Naive thymus-derived CD4-positive, alpha-beta T cell (primary cell): ENCODE measurements at regions not wholly inside any gene's neighbourhood (a gene's known extent, or its start where the extent isn't known, plus 50 kb on each side); places are given as distances from the start of the nearest gene placed in this dataset.

Experiments used
- ATAC-seq: fragments of 150-1000 bp; cut with Tn5 transposase; 2 replicates; pipeline ENCODE4 v1.10.0; 2021; ENCODE audit warnings: mild to moderate bottlenecking, moderate library complexity
- CTCF ChIA-PET: fragments of 350-600 bp; sonication (Branson Sonifier 250); formaldehyde crosslinking; loops from one replicate; lab custom pipeline; 2021; ENCODE audit warnings: antibody characterized with exemption; lab: Charles Lee
- POLR2A ChIA-PET: fragments of 350-600 bp; sonication (Branson Sonifier 250); formaldehyde crosslinking; loops from one replicate; lab custom pipeline; 2021; ENCODE audit warnings: antibody characterized with exemption, inconsistent platforms; lab: Charles Lee
- DNase-seq, 9 donors: peaks; one replicate each; pipeline versions ENCODE4 v3.0.0 to v3.0.0-alpha.2; 2020 to 2022; ENCODE audit warnings: mixed read lengths in 1 of 9
- H3K27ac ChIP-seq: one replicate; pipeline ENCODE4 v1.7.0; 2013; ENCODE audit warnings: mild to moderate bottlenecking, low read depth, low read length, moderate library complexity
- H3K27me3 ChIP-seq, 2 donors: one replicate each; pipeline ENCODE4 v1.7.0; 2013; ENCODE audit warnings: low read length in 2 of 2, mild to moderate bottlenecking in 2 of 2, moderate library complexity in 2 of 2; ENCODE audit not compliant: control insufficient read depth in 2 of 2, insufficient read depth in 2 of 2
- H3K36me3 ChIP-seq, 3 experiments: 1 replicate in 2 of 3; 2 replicates in 1 of 3; pipeline ENCODE4 v1.7.0; 2013; ENCODE audit warnings: low read length in 3 of 3, mild to moderate bottlenecking in 3 of 3, moderate library complexity in 1 of 3; ENCODE audit not compliant: insufficient read depth in 3 of 3, control insufficient read depth in 2 of 3
- H3K4me1 ChIP-seq, 2 donors: one replicate each; pipeline ENCODE4 v1.7.0; 2013; ENCODE audit warnings: low read length in 2 of 2, mild to moderate bottlenecking in 2 of 2, moderate library complexity in 1 of 2; ENCODE audit not compliant: control insufficient read depth in 2 of 2, insufficient read depth in 2 of 2
- H3K4me3 ChIP-seq: 2 replicates; pipeline ENCODE4 v1.7.0; 2013; ENCODE audit warnings: mild to moderate bottlenecking, low read length
- H3K9me3 ChIP-seq, 3 experiments: 1 replicate in 2 of 3; 2 replicates in 1 of 3; pipeline ENCODE4 v1.7.0; 2013; ENCODE audit warnings: low read length in 3 of 3; ENCODE audit not compliant: control insufficient read depth in 2 of 3
- H3K27ac Mint-ChIP-seq, 9 donors: one replicate each; pipeline ENCODE4 v1.8.0; 2020 to 2022; ENCODE audit warnings: mixed read lengths in 9 of 9, mild to moderate bottlenecking in 8 of 9, moderate library complexity in 5 of 9, inconsistent platforms in 2 of 9
- H3K27me3 Mint-ChIP-seq, 5 donors: one replicate each; pipeline ENCODE4 v1.8.0; 2021 to 2022; ENCODE audit warnings: mixed read lengths in 5 of 5, mild to moderate bottlenecking in 1 of 5
- H3K36me3 Mint-ChIP-seq, 5 donors: one replicate each; pipeline ENCODE4 v1.8.0; 2020 to 2022; ENCODE audit warnings: mixed read lengths in 5 of 5, mild to moderate bottlenecking in 3 of 5, inconsistent platforms in 1 of 5
- H3K4me1 Mint-ChIP-seq, 7 donors: one replicate each; pipeline ENCODE4 v1.8.0; 2020 to 2022; ENCODE audit warnings: mixed read lengths in 7 of 7, mild to moderate bottlenecking in 3 of 7, inconsistent platforms in 1 of 7
- H3K4me3 Mint-ChIP-seq, 10 donors: one replicate each; pipeline ENCODE4 v1.8.0; 2020 to 2022; ENCODE audit warnings: mild to moderate bottlenecking in 10 of 10, mixed read lengths in 10 of 10, moderate library complexity in 6 of 10, inconsistent platforms in 2 of 10
- H3K9me3 Mint-ChIP-seq, 11 donors: one replicate each; pipeline ENCODE4 v1.8.0; 2020 to 2022; ENCODE audit warnings: mixed read lengths in 11 of 11, mild to moderate bottlenecking in 4 of 11, inconsistent platforms in 1 of 11, moderate library complexity in 1 of 11
- intact Hi-C, 2 donors: fragments of 100-400 bp; cut with micrococcal nuclease; formaldehyde crosslinking; loops; one replicate each; pipeline ENCODE4 v1.15.1; 2023

GRCh38 chr5:38190111-38190510 is 68.2 kb upstream of the EGFLAM start:
- H3K27ac ChIP-seq: no peak overlapping the region
- H3K4me3 ChIP-seq: no peak overlapping the region
- Mint-ChIP-seq H3K27ac (no peak overlapping the region), H3K4me1 (peaks cover 0 to 5% (median 0%) of the 10 kb centered on the region in 7 donors), H3K27me3 (peaks cover 17 to 21% (median 20%) of the 10 kb centered on the region in 5 donors), H3K9me3 (no peaks in the 10 kb centered on the region), H3K36me3 (no peaks in the 10 kb centered on the region), H3K4me3 (no peak overlapping the region)
- no peaks in the 10 kb centered on the region for H3K4me1 ChIP-seq
- intact Hi-C loops: loop anchor here in 1 of 2 donors (10.0 kb wide), 1 partner anchor 1455 kb away; no protein-coding TSS in a partner anchor
- no peaks in the 10 kb centered on the region for H3K36me3 ChIP-seq
- no peak for ATAC-seq
- POLR2A ChIA-PET: no interaction called here
- DNase-seq: no peak
- CTCF ChIA-PET: no interaction called here
- no peaks in the 10 kb centered on the region for H3K9me3 ChIP-seq
- H3K27me3 ChIP-seq: no peaks in the 10 kb centered on the region

- Mint-ChIP-seq H3K27me3 (peaks cover 10 to 17% (median 15%) of the 10 kb centered on the region in 5 donors), H3K4me1 (peaks cover 0 to 5% (median 0%) of the 10 kb centered on the region in 7 donors), H3K9me3 (no peaks in the 10 kb centered on the region), H3K4me3 (no peak overlapping the region), H3K36me3 (no peaks in the 10 kb centered on the region), H3K27ac (no peak overlapping the region)
- ATAC-seq (no peak), DNase-seq (no peak)
- intact Hi-C loops: no loop called here
- POLR2A ChIA-PET: no interaction called here
- Histone ChIP-seq H3K9me3 (no peaks in the 10 kb centered on the region), H3K4me3 (no peak overlapping the region), H3K36me3 (no peaks in the 10 kb centered on the region), H3K27ac (no peak overlapping the region), H3K4me1 (no peaks in the 10 kb centered on the region), H3K27me3 (no peaks in the 10 kb centered on the region)
- CTCF ChIA-PET: no interaction called here
These were observed 69.3 kb upstream of the EGFLAM start for GRCh38 chr5:38189081-38189504.

DNA sequence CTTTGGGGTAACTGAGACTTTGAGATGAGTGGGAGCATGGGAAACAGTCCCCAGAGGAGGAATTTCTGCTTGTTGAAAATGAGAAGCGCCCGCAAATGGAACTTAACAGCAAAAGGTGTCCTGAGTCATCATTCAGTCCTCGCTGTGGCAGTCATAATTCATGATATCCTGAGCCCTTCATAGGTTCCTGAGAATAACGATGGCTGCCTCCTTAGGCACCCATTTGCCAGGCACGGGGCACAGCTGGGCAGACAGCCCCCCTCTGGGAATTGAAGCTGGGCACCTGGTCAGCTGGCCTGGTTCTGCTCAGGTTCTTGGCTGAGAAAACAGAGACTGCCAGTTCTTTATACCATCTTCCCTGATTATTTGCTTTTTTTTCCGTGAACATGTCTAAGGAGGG is 69.8 kb upstream of the EGFLAM start:
- CTCF ChIA-PET: no interaction called here
- Histone ChIP-seq H3K27me3 (no peaks in the 10 kb centered on the region), H3K4me3 (no peak overlapping the region), H3K9me3 (no peaks in the 10 kb centered on the region), H3K36me3 (no peaks in the 10 kb centered on the region), H3K27ac (no peak overlapping the region), H3K4me1 (no peaks in the 10 kb centered on the region)
- intact Hi-C loops: no loop called here
- Mint-ChIP-seq H3K36me3 (no peaks in the 10 kb centered on the region), H3K27me3 (peaks cover 6 to 14% (median 11%) of the 10 kb centered on the region in 5 donors), H3K4me3 (no peak overlapping the region), H3K9me3 (no peaks in the 10 kb centered on the region), H3K27ac (no peak overlapping the region), H3K4me1 (peaks cover 0 to 5% (median 0%) of the 10 kb centered on the region in 7 donors)
- DNase-seq (no peak), ATAC-seq (no peak)
- POLR2A ChIA-PET: no interaction called here

- no peaks in the 10 kb centered on the region for H3K9me3 Mint-ChIP-seq
- H3K36me3 ChIP-seq: no peaks in the 10 kb centered on the region
- no peak overlapping the region for H3K27ac Mint-ChIP-seq
- DNase-seq (no peak), ATAC-seq (no peak)
- no peak overlapping the region for H3K27ac ChIP-seq
- no peaks in the 10 kb centered on the region for H3K9me3 ChIP-seq
- CTCF ChIA-PET: no interaction called here
- intact Hi-C loops: no loop called here
- H3K4me1 Mint-ChIP-seq: no peaks in the 10 kb centered on the region
- no peak overlapping the region for H3K4me3 ChIP-seq
- no peak overlapping the region for H3K4me3 Mint-ChIP-seq
- H3K27me3 Mint-ChIP-seq: peaks cover 0 to 9% (median 4%) of the 10 kb centered on the region in 5 donors
- H3K36me3 Mint-ChIP-seq: no peaks in the 10 kb centered on the region
- no peaks in the 10 kb centered on the region for H3K27me3 ChIP-seq
- POLR2A ChIA-PET: no interaction called here
- H3K4me1 ChIP-seq: no peaks in the 10 kb centered on the region
These were observed 70.8 kb upstream of the EGFLAM start for GRCh38 chr5:38187532-38187931.

DNA sequence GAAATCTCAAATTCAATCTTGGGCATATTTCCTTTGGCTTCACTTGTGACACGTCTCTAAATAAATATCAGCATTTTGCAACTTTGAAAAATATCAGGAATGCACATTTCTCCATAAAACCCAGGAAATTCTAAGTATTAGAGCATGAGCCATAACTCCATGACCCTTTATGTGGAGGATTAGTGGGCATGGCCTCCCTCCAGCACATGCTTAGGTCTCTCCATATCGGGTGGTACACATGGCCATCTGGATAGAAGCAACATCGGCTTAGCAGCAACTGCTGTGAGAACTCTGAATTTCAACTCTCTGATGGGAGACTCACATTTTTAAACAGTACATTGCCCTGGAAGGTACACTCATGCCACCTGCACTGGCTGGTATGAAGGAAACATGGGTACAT is 73.7 kb upstream of the EGFLAM start:
- H3K4me1 ChIP-seq: no peaks in the 10 kb centered on the region
- no peaks in the 10 kb centered on the region for H3K27me3 ChIP-seq
- DNase-seq (no peak), ATAC-seq (no peak)
- POLR2A ChIA-PET: no interaction called here
- Mint-ChIP-seq H3K4me3 (no peak overlapping the region), H3K27ac (no peak overlapping the region), H3K4me1 (no peaks in the 10 kb centered on the region), H3K9me3 (peaks cover 0 to 4% (median 0%) of the 10 kb centered on the region in 11 donors), H3K36me3 (no peaks in the 10 kb centered on the region), H3K27me3 (peaks cover 2 to 10% (median 7%) of the 10 kb centered on the region in 5 donors)
- H3K9me3 ChIP-seq: no peaks in the 10 kb centered on the region
- no peak overlapping the region for H3K27ac ChIP-seq
- H3K4me3 ChIP-seq: no peak overlapping the region
- CTCF ChIA-PET: no interaction called here
- intact Hi-C loops: no loop called here
- no peaks in the 10 kb centered on the region for H3K36me3 ChIP-seq

- POLR2A ChIA-PET: no interaction called here
- DNase-seq (no peak), ATAC-seq (no peak)
- Mint-ChIP-seq H3K36me3 (no peaks in the 10 kb centered on the region), H3K27ac (no peak overlapping the region), H3K4me3 (no peak overlapping the region), H3K27me3 (peaks cover 0 to 23% (median 14%) of the 10 kb centered on the region in 5 donors), H3K9me3 (peaks cover 0 to 4% (median 0%) of the 10 kb centered on the region in 11 donors), H3K4me1 (no peaks in the 10 kb centered on the region)
- no peak overlapping the region for H3K27ac ChIP-seq
- intact Hi-C loops: no loop called here
- no peaks in the 10 kb centered on the region for H3K4me1 ChIP-seq
- CTCF ChIA-PET: no interaction called here
- H3K36me3 ChIP-seq: no peaks in the 10 kb centered on the region
- H3K9me3 ChIP-seq: no peaks in the 10 kb centered on the region
- no peaks in the 10 kb centered on the region for H3K27me3 ChIP-seq
- no peak overlapping the region for H3K4me3 ChIP-seq
These were observed 75.4 kb upstream of the EGFLAM start for GRCh38 chr5:38182991-38183390.

GRCh38 chr5:38168029-38168428 is 90.3 kb upstream of the EGFLAM start:
- no peaks in the 10 kb centered on the region for H3K9me3 ChIP-seq
- Mint-ChIP-seq H3K4me1 (peaks cover 0 to 1% (median 0%) of the 10 kb centered on the region in 7 donors), H3K36me3 (no peaks in the 10 kb centered on the region), H3K9me3 (peaks cover 0 to 10% (median 1%) of the 10 kb centered on the region in 11 donors), H3K27ac (no peak overlapping the region), H3K4me3 (no peak overlapping the region), H3K27me3 (peaks cover 0 to 5% (median 0%) of the 10 kb centered on the region in 5 donors)
- no peak for ATAC-seq
- no peak overlapping the region for H3K4me3 ChIP-seq
- ChIA-PET POLR2A (no interaction called here), CTCF (no interaction called here)
- no peak for DNase-seq
- no peaks in the 10 kb centered on the region for H3K4me1 ChIP-seq
- H3K36me3 ChIP-seq: no peaks in the 10 kb centered on the region
- no peak overlapping the region for H3K27ac ChIP-seq
- no peaks in the 10 kb centered on the region for H3K27me3 ChIP-seq
- intact Hi-C loops: no loop called here
